ENCODE measurements at regions not wholly inside any gene's neighbourhood (a gene's known extent, or its start where the extent isn't known, plus 50 kb on each side); places are given as distances from the start of the nearest gene placed in this dataset.

GRCh38 chr5:61788548-61788947 is 456.5 kb downstream of the ZSWIM6 start:
- no peaks in the 10 kb centered on the region for H3K9me3 ChIP-seq (replicated peaks; ENCODE audit: control insufficient read depth, insufficient read depth, low read length)
- no peak overlapping the region for H3K27ac ChIP-seq (ENCODE audit: insufficient read depth, low read depth, low read length)
- no peaks in the 10 kb centered on the region for H3K36me3 ChIP-seq (ENCODE audit: control insufficient read depth in 2 of 2, extremely low read depth in 1 of 2, insufficient read depth in 2 of 2, low read length in 2 of 2)
- H3K27me3 ChIP-seq (ENCODE audit: control insufficient read depth in 2 of 2, insufficient read depth in 2 of 2, low read length in 2 of 2), result no peaks in the 10 kb centered on the region
- H3K79me2 ChIP-seq (ENCODE audit: control insufficient read depth, insufficient read depth, low read length), result no peaks in the 10 kb centered on the region
- TF ChIP-seq FOS (IDR thresholded peaks at IDR 0.05; ENCODE audit: borderline replicate concordance, insufficient read depth, low read length) (no peak), POLR2A (IDR thresholded peaks at IDR 0.05; ENCODE audit: low read depth, low read length) (no peak), POLR2AphosphoS5 (IDR thresholded peaks at IDR 0.05; ENCODE audit: insufficient read depth, low read depth, low read length) (no peak), EZH2 (IDR thresholded peaks at IDR 0.05; ENCODE audit: borderline replicate concordance, low read depth, low read length, severe bottlenecking) (no peak), MAX (IDR thresholded peaks at IDR 0.05; ENCODE audit: insufficient read depth, insufficient read length) (no peak), MYC (IDR thresholded peaks at IDR 0.05; ENCODE audit: low read depth, low read length) (no peak), JUN (IDR thresholded peaks at IDR 0.05; ENCODE audit: borderline replicate concordance, insufficient read depth, insufficient read length, low read depth) (no peak), GATA2 (IDR thresholded peaks at IDR 0.05; ENCODE audit: insufficient read depth, insufficient read length, low read depth, low read length) (no peak), CTCF (IDR thresholded peaks at IDR 0.05; ENCODE audit: extremely low read depth in 1 of 2, insufficient read depth in 1 of 2, low read depth in 1 of 2, low read length in 2 of 2) (no peak)
- BruUV-seq (replicated peaks), result no TSS peak
- H2AFZ ChIP-seq (ENCODE audit: low read depth, low read length), result no peak overlapping the region
- H3K4me3 ChIP-seq (replicated peaks in 1 of 3; ENCODE audit: insufficient read depth in 1 of 3, low read depth in 1 of 3, low read length in 3 of 3), result no peak overlapping the region
- no peaks in the 10 kb centered on the region for H4K20me1 ChIP-seq (replicated peaks; ENCODE audit: control insufficient read depth, extremely low read depth, insufficient read depth, low read length)
- FAIRE-seq (no peak), DNase-seq (ENCODE audit: low read depth, low spot score) (no peak)
- CTCF ChIA-PET, result no interaction called here
- H3K4me1 ChIP-seq (ENCODE audit: control insufficient read depth, extremely low read depth, insufficient read depth, low read length), result no peaks in the 10 kb centered on the region
- dilution Hi-C loops (cut with MboI; ENCODE audit: extremely low pct_ligation_motif_present, low sequenced_read_pairs) (no loop called here), intact Hi-C loops (cut with micrococcal nuclease) (no loop called here)
- no peak overlapping the region for H3K4me2 ChIP-seq (ENCODE audit: insufficient read depth, low read length)
- no peak overlapping the region for H3K9ac ChIP-seq (replicated peaks; ENCODE audit: extremely low read depth, insufficient read depth, low read length)
- no peaks in the 10 kb centered on the region for H3K9me1 ChIP-seq (replicated peaks; ENCODE audit: control insufficient read depth, extremely low read depth, insufficient read depth, low read length)
- POLR2A ChIA-PET, result no interaction called here
